ENCODE measurements at regions not wholly inside any gene's neighbourhood (a gene's known extent, or its start where the extent isn't known, plus 50 kb on each side); places are given as distances from the start of the nearest gene placed in this dataset.

DNA sequence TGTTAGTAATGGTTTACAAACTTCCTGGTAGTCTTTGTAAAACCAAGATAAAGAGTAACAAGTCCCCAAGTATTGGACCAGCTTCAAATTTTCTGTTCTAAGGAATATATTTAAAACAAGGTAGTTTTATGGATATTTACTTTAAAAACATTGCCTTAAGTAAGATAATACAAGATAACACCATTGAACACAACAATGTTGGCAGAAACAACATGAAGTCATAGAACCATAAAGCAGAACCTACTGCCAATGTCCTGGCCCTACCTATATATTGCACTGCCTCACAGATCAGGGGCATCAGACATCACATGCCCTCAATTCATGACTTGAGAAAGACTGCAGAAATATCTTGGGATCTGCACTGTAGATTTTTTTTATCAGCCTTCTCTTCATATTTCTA lies 1176.2 kb downstream of the PCDH7 start:
- Histone ChIP-seq H3K4me2 (ENCODE audit: unreplicated experiment) (no peak overlapping the region), H2AFZ (no peak overlapping the region), H3K27ac (no peak overlapping the region), H3K4me3 (no peak overlapping the region), H3K4me1 (ENCODE audit: insufficient read depth) (no peaks in the 10 kb centered on the region), H4K20me1 (ENCODE audit: insufficient read depth) (no peaks in the 10 kb centered on the region), H3K79me2 (ENCODE audit: insufficient read depth) (no peaks in the 10 kb centered on the region), H3K36me3 (ENCODE audit: low read depth) (no peaks in the 10 kb centered on the region), H3K9ac (no peak overlapping the region), H3K27me3 (replicated peaks; ENCODE audit: insufficient read depth) (no peaks in the 10 kb centered on the region), H3K9me2 (ENCODE audit: insufficient read depth) (no peaks in the 10 kb centered on the region), H3F3A (ENCODE audit: insufficient read depth) (no peaks in the 10 kb centered on the region), H3K9me3 (ENCODE audit: low read depth) (no peaks in the 10 kb centered on the region)
- TF ChIP-seq EZH2phosphoT487 (IDR thresholded peaks at IDR 0.05; ENCODE audit: insufficient read depth, low read depth) = no peak
- TF ChIP-seq EZH2 (IDR thresholded peaks at IDR 0.05; ENCODE audit: insufficient read depth, poor library complexity, severe bottlenecking) = no peak
- no peak for DNase-seq
- in situ Hi-C loops (cut with MboI) = no loop called here

DNA sequence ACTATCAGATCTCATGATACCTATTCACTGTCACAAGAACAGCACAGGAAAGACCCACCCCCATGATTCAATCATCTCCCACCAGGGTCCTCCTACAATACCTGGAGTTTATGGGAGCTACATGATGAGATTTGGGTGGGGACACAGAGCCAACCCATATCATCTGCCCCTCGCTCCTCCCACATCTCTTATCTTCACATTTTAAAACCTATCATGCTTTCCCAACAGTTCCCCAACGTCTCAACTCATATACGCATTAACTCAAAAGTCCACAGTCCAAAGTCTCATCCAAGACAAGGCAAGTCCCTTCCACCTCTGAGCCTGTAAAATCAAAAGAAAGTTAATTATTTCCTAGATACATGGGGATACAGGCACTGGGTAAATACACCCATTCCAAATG lies 1185.2 kb downstream of the PCDH7 start:
- Histone ChIP-seq H3K4me3 (no peak overlapping the region), H3K9ac (no peak overlapping the region), H3K79me2 (ENCODE audit: insufficient read depth) (no peaks in the 10 kb centered on the region), H2AFZ (no peak overlapping the region), H3F3A (ENCODE audit: insufficient read depth) (no peaks in the 10 kb centered on the region), H4K20me1 (ENCODE audit: insufficient read depth) (no peaks in the 10 kb centered on the region), H3K27me3 (replicated peaks; ENCODE audit: insufficient read depth) (no peaks in the 10 kb centered on the region), H3K4me2 (ENCODE audit: unreplicated experiment) (no peak overlapping the region), H3K27ac (no peak overlapping the region), H3K36me3 (ENCODE audit: low read depth) (no peaks in the 10 kb centered on the region), H3K9me3 (ENCODE audit: low read depth) (no peaks in the 10 kb centered on the region), H3K4me1 (ENCODE audit: insufficient read depth) (no peaks in the 10 kb centered on the region), H3K9me2 (ENCODE audit: insufficient read depth) (no peaks in the 10 kb centered on the region)
- no peak for TF ChIP-seq EZH2phosphoT487 (IDR thresholded peaks at IDR 0.05; ENCODE audit: insufficient read depth, low read depth)
- WGBS, 2 experiments (ENCODE audit: low coverage in 1 of 2, low lambda C conversion rate in 2 of 2, missing lambda C conversion rate in 2 of 2) = 24 to 38% methylated on average over 3 of the region's 3 CpGs
- in situ Hi-C loops (cut with MboI) = no loop called here
- DNase-seq = no peak

DNA sequence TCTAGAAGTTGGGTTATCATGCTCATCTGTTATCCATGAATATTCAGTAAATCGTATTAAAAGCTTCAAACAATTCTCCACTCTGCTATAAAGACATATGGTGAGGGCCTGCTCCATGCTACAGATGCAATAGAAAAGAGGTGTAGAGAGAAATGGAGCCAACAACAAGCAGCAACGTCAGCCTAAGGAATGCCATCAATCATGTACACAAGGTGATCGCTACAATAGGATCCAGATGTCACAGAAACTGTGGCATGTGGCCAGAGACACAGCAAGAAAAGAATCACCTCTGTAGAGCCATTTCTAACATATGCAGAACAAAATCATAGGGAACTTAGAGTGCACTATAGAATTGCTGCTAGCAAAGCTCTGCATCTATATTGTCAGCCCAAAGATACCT lies 1188.1 kb downstream of the PCDH7 start:
- no peaks in the 10 kb centered on the region for H3F3A ChIP-seq (ENCODE audit: insufficient read depth)
- H4K20me1 ChIP-seq (ENCODE audit: insufficient read depth) = no peaks in the 10 kb centered on the region
- no peaks in the 10 kb centered on the region for H3K27me3 ChIP-seq (replicated peaks; ENCODE audit: insufficient read depth)
- H3K36me3 ChIP-seq (ENCODE audit: low read depth) = no peaks in the 10 kb centered on the region
- DNase-seq = no peak
- no peaks in the 10 kb centered on the region for H3K9me3 ChIP-seq (ENCODE audit: low read depth)
- H3K4me2 ChIP-seq (ENCODE audit: unreplicated experiment) = no peak overlapping the region
- H3K4me1 ChIP-seq (ENCODE audit: insufficient read depth) = no peaks in the 10 kb centered on the region
- whole genome bisulfite sequencing, 2 experiments (ENCODE audit: low coverage in 1 of 2, low lambda C conversion rate in 2 of 2, missing lambda C conversion rate in 2 of 2) = 1% methylated on average over 3 of the region's 3 CpGs
- TF ChIP-seq EZH2 (IDR thresholded peaks at IDR 0.05; ENCODE audit: insufficient read depth, poor library complexity, severe bottlenecking) (no peak), EZH2phosphoT487 (IDR thresholded peaks at IDR 0.05; ENCODE audit: insufficient read depth, low read depth) (no peak)
- H3K27ac ChIP-seq = no peak overlapping the region
- H3K79me2 ChIP-seq (ENCODE audit: insufficient read depth) = no peaks in the 10 kb centered on the region
- no peaks in the 10 kb centered on the region for H3K9me2 ChIP-seq (ENCODE audit: insufficient read depth)
- in situ Hi-C loops (cut with MboI) = no loop called here
- no peak overlapping the region for H3K4me3 ChIP-seq
- no peak overlapping the region for H3K9ac ChIP-seq
- no peak overlapping the region for H2AFZ ChIP-seq

DNA sequence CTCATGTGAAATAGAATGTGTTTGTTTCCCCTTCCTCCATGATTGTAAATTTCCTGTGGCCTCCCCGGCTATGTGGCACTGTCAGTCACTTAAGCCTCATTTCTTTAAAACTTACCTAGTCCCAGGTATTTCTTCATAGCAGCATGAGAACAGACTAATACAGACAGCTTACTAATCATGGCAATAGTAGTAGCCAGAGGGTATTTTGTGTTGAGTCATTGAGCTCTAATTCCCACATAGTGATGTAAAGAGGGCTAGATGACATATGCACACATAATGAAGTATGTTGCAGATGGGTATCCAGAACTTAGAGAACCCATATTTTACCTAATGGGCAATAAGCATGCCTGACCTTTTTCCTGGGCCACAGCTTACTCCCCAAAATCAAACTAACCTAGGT lies 1197.2 kb downstream of the PCDH7 start:
- Histone ChIP-seq H3K36me3 (ENCODE audit: low read depth) (no peaks in the 10 kb centered on the region), H3K4me2 (ENCODE audit: unreplicated experiment) (no peak overlapping the region), H3K4me3 (no peak overlapping the region), H3K9me3 (ENCODE audit: low read depth) (no peaks in the 10 kb centered on the region), H3K27me3 (replicated peaks; ENCODE audit: insufficient read depth) (no peaks in the 10 kb centered on the region), H3K9me2 (ENCODE audit: insufficient read depth) (no peaks in the 10 kb centered on the region), H2AFZ (no peak overlapping the region), H3K9ac (no peak overlapping the region), H3K79me2 (ENCODE audit: insufficient read depth) (no peaks in the 10 kb centered on the region), H3K27ac (no peak overlapping the region), H3K4me1 (ENCODE audit: insufficient read depth) (no peaks in the 10 kb centered on the region), H3F3A (ENCODE audit: insufficient read depth) (no peaks in the 10 kb centered on the region), H4K20me1 (ENCODE audit: insufficient read depth) (no peaks in the 10 kb centered on the region)
- DNase-seq = no peak
- 0 to 33% methylated on average over 1 of the region's 1 CpG for WGBS, 2 experiments (ENCODE audit: low coverage in 1 of 2, low lambda C conversion rate in 2 of 2, missing lambda C conversion rate in 2 of 2)
- no peak for TF ChIP-seq EZH2phosphoT487 (IDR thresholded peaks at IDR 0.05; ENCODE audit: insufficient read depth, low read depth)
- no peak for TF ChIP-seq EZH2 (IDR thresholded peaks at IDR 0.05; ENCODE audit: insufficient read depth, poor library complexity, severe bottlenecking)
- in situ Hi-C loops (cut with MboI) = no loop called here

DNA sequence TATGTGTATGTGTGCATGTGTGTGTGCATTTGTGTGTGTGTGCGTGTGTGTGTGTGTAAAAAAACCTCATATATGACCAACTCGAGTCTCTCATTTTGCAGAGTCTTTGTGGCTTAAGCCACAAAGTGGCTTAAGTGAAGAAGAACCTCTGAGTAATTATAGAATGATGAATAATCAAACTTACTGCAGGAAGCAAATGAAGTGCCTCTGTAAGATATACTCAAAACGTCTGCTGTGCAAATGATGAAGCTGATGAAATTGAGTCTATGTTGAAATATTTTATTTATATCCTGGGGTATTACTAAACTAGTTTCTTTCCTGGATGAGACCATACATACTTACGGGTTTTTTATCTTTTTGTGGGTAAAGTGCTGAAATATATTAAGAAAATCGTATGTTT lies 1198.7 kb downstream of the PCDH7 start:
- H3K9me3 ChIP-seq (ENCODE audit: low read depth) = no peaks in the 10 kb centered on the region
- H3K4me2 ChIP-seq (ENCODE audit: unreplicated experiment) = no peak overlapping the region
- WGBS, 2 experiments (ENCODE audit: low coverage in 1 of 2, low lambda C conversion rate in 2 of 2, missing lambda C conversion rate in 2 of 2) = 5 to 11% methylated on average over 5 of the region's 5 CpGs
- TF ChIP-seq EZH2 (IDR thresholded peaks at IDR 0.05; ENCODE audit: insufficient read depth, poor library complexity, severe bottlenecking) = no peak
- no peak for TF ChIP-seq EZH2phosphoT487 (IDR thresholded peaks at IDR 0.05; ENCODE audit: insufficient read depth, low read depth)
- H3K27me3 ChIP-seq (replicated peaks; ENCODE audit: insufficient read depth) = no peaks in the 10 kb centered on the region
- in situ Hi-C loops (cut with MboI) = no loop called here
- H3K79me2 ChIP-seq (ENCODE audit: insufficient read depth) = no peaks in the 10 kb centered on the region
- no peaks in the 10 kb centered on the region for H4K20me1 ChIP-seq (ENCODE audit: insufficient read depth)
- no peaks in the 10 kb centered on the region for H3F3A ChIP-seq (ENCODE audit: insufficient read depth)
- H3K9ac ChIP-seq = no peak overlapping the region
- H3K9me2 ChIP-seq (ENCODE audit: insufficient read depth) = no peaks in the 10 kb centered on the region
- no peak overlapping the region for H3K4me3 ChIP-seq
- no peak overlapping the region for H3K27ac ChIP-seq
- no peaks in the 10 kb centered on the region for H3K36me3 ChIP-seq (ENCODE audit: low read depth)
- no peaks in the 10 kb centered on the region for H3K4me1 ChIP-seq (ENCODE audit: insufficient read depth)
- H2AFZ ChIP-seq = no peak overlapping the region
- DNase-seq = no peak
